IMR-90 (cell line): ENCODE measurements at regions not wholly inside any gene's neighbourhood (a gene's known extent, or its start where the extent isn't known, plus 50 kb on each side); places are given as distances from the start of the nearest gene placed in this dataset.

ENCODE experiments used
- ATAC-seq: fragments of 200-7000 bp; cut with Tn5 transposase; 2 replicates; pipeline ENCODE4 v1.9.1; 2020; ENCODE audit warnings: low read depth, mild to moderate bottlenecking, moderate library complexity
- BruUV-seq: library from RNA; stranded (reverse); fragments of 400-500 nt; replicated peaks from 2 replicates; lab custom pipeline; 2021; lab: Mats Ljungman, UMichigan
- CTCF ChIA-PET: fragments of 300-600 bp; formaldehyde crosslinking; extraction: SDS; loops from one replicate; lab custom pipeline; 2021; ENCODE audit warnings: antibody characterized with exemption; lab: Yijun Ruan, JAX
- POLR2A ChIA-PET: fragments of 300-600 bp; sonication (Branson Sonifier 250); formaldehyde crosslinking; loops from one replicate; lab custom pipeline; 2022; ENCODE audit warnings: antibody characterized with exemption; ENCODE audit not compliant: unreplicated experiment; lab: Charles Lee
- DNase-seq: peaks from one replicate; pipeline ENCODE4 v3.0.0; 2013
- H2AFZ ChIP-seq: replicated peaks from 2 replicates; pipeline ENCODE3; 2013; ENCODE audit warnings: low read length, mild to moderate bottlenecking; ENCODE audit not compliant: poor library complexity
- H2AK5ac ChIP-seq: 2 replicates; pipeline ENCODE4 v1.6.1; 2013; ENCODE audit warnings: low read depth, low read length, inconsistent platforms
- H2AK9ac ChIP-seq: replicated peaks from 2 replicates; pipeline ENCODE3; 2013; ENCODE audit warnings: mild to moderate bottlenecking, low read depth, low read length, moderate library complexity; ENCODE audit not compliant: poor library complexity
- H2BK120ac ChIP-seq: 2 replicates; pipeline ENCODE4 v1.6.1; 2013; ENCODE audit warnings: low read depth, low read length, inconsistent platforms
- H2BK15ac ChIP-seq: 3 replicates; pipeline ENCODE4 v1.6.1; 2013; ENCODE audit warnings: low read depth, low read length, inconsistent platforms
- H2BK20ac ChIP-seq: 2 replicates; pipeline ENCODE4 v1.6.1; 2013; ENCODE audit warnings: low read depth, mild to moderate bottlenecking, inconsistent platforms, low read length, moderate library complexity
- H2BK5ac ChIP-seq: 2 replicates; pipeline ENCODE4 v1.6.1; 2013; ENCODE audit warnings: mild to moderate bottlenecking, low read depth, low read length, inconsistent platforms; ENCODE audit not compliant: poor library complexity, severe bottlenecking
- H3K14ac ChIP-seq: replicated peaks from 2 replicates; pipeline ENCODE4 v1.6.1; 2013; ENCODE audit warnings: low read depth, low read length, inconsistent platforms
- H3K18ac ChIP-seq: 2 replicates; pipeline ENCODE4 v1.6.1; 2013; ENCODE audit warnings: low read depth, low read length, control low read depth
- H3K23ac ChIP-seq: 2 replicates; pipeline ENCODE4 v1.6.1; 2013; ENCODE audit warnings: low read depth, low read length, inconsistent platforms
- H3K27ac ChIP-seq: 2 replicates; pipeline ENCODE4 v1.5.1; 2013; ENCODE audit warnings: mild to moderate bottlenecking, control low read depth, low read length; ENCODE audit not compliant: insufficient read depth
- H3K27me3 ChIP-seq: 2 replicates; pipeline ENCODE4 v1.6.1; 2013; ENCODE audit warnings: low read length; ENCODE audit not compliant: control insufficient read depth, insufficient read depth
- H3K36me3 ChIP-seq: 2 replicates; pipeline ENCODE4 v1.6.1; 2013; ENCODE audit warnings: low read length, mixed read lengths; ENCODE audit not compliant: control insufficient read depth, insufficient read depth
- H3K4ac ChIP-seq: 2 replicates; pipeline ENCODE4 v1.6.1; 2013; ENCODE audit warnings: low read depth, low read length, inconsistent platforms
- H3K4me1 ChIP-seq: 2 replicates; pipeline ENCODE4 v1.6.1; 2013; ENCODE audit warnings: low read length, mixed read lengths; ENCODE audit not compliant: control insufficient read depth, insufficient read depth
- H3K4me2 ChIP-seq: 2 replicates; pipeline ENCODE4 v1.6.1; 2013; ENCODE audit warnings: low read depth, mild to moderate bottlenecking, control low read depth, low read length, moderate library complexity
- H3K4me3 ChIP-seq: 2 replicates; pipeline ENCODE4 v1.5.1; 2013; ENCODE audit warnings: low read depth, mild to moderate bottlenecking, control low read depth, low read length, moderate library complexity; ENCODE audit not compliant: insufficient read depth
- H3K56ac ChIP-seq: 2 replicates; pipeline ENCODE4 v1.6.1; 2013; ENCODE audit warnings: low read length, inconsistent platforms; ENCODE audit not compliant: insufficient read depth; ENCODE audit errors: extremely low read depth
- H3K79me1 ChIP-seq, 2 experiments: 2 replicates each; pipeline ENCODE4 v1.6.1; 2013; ENCODE audit warnings: low read length in 2 of 2, inconsistent platforms in 1 of 2, low read depth in 1 of 2
- H3K9ac ChIP-seq: 2 replicates; pipeline ENCODE4 v1.6.1; 2013; ENCODE audit warnings: low read depth, low read length, control low read depth
- H3K9me1 ChIP-seq: 2 replicates; pipeline ENCODE4 v1.6.1; 2013; ENCODE audit warnings: low read length, inconsistent platforms; ENCODE audit not compliant: insufficient read depth
- H3K9me3 ChIP-seq: 2 replicates; pipeline ENCODE4 v1.6.1; 2013; ENCODE audit warnings: low read length; ENCODE audit not compliant: control insufficient read depth, insufficient read depth
- H4K20me1 ChIP-seq: 2 replicates; pipeline ENCODE4 v1.6.1; 2013; ENCODE audit warnings: low read length, inconsistent platforms; ENCODE audit not compliant: insufficient read depth
- H4K5ac ChIP-seq: 2 replicates; pipeline ENCODE4 v1.6.1; 2013; ENCODE audit warnings: mild to moderate bottlenecking, low read depth, low read length, control low read depth
- H4K8ac ChIP-seq, 2 experiments: 2 replicates each; pipeline ENCODE4 v1.6.1; 2013; ENCODE audit warnings: low read depth in 2 of 2, low read length in 2 of 2, control low read depth in 1 of 2, inconsistent platforms in 1 of 2
- H4K91ac ChIP-seq: 2 replicates; pipeline ENCODE4 v1.6.1; 2013; ENCODE audit warnings: low read depth, low read length, inconsistent platforms; ENCODE audit not compliant: insufficient read depth
- BHLHE40 ChIP-seq: fragments of 150-350 bp; IDR thresholded peaks from 2 replicates; pipeline ENCODE4 v1.6.1; 2016; ENCODE audit warnings: mild to moderate bottlenecking, low read depth, low read length
- CEBPB ChIP-seq: IDR thresholded peaks from 2 replicates; pipeline ENCODE4 v1.6.1; 2012; ENCODE audit warnings: low read depth, low read length, improper control_type of control experiment
- CHD1 ChIP-seq: IDR thresholded peaks from 2 replicates; pipeline ENCODE4 v1.6.1; 2012; ENCODE audit warnings: low read depth, low read length, improper control_type of control experiment
- FOS ChIP-seq: fragments of 150-350 bp; IDR thresholded peaks from 2 replicates; pipeline ENCODE4 v1.6.1; 2016; ENCODE audit warnings: low read depth, low read length
- MAFK ChIP-seq: IDR thresholded peaks from 2 replicates; pipeline ENCODE4 v1.6.1; 2012; ENCODE audit warnings: low read depth, low read length, improper control_type of control experiment
- MAZ ChIP-seq: IDR thresholded peaks from 2 replicates; pipeline ENCODE4 v1.6.1; 2012; ENCODE audit warnings: low read depth, mild to moderate bottlenecking, low read length, improper control_type of control experiment, moderate library complexity, borderline replicate concordance
- MXI1 ChIP-seq: IDR thresholded peaks from 2 replicates; pipeline ENCODE4 v1.6.1; 2012; ENCODE audit warnings: low read depth, mild to moderate bottlenecking, low read length, moderate library complexity, borderline replicate concordance
- POLR2A ChIP-seq: IDR thresholded peaks from 2 replicates; pipeline ENCODE4 v1.6.1; 2012; ENCODE audit warnings: mild to moderate bottlenecking, low read depth, low read length
- RAD21 ChIP-seq: IDR thresholded peaks from 2 replicates; pipeline ENCODE4 v1.6.1; 2012; ENCODE audit warnings: low read length, improper control_type of control experiment
- RFX5 ChIP-seq: IDR thresholded peaks from 2 replicates; pipeline ENCODE4 v1.8.0; 2012; ENCODE audit warnings: low read depth, mild to moderate bottlenecking, low read length, moderate library complexity
- WGBS, 2 experiments: methylation state at CpG; one replicate each; pipeline versions ENCODE4 v1.1.5 to v1.1.7; 2013; ENCODE audit warnings: missing lambda C conversion rate in 2 of 2; ENCODE audit not compliant: insufficient read length in 1 of 2; ENCODE audit errors: extremely low coverage in 2 of 2; 5-methylcytosine and 5-hydroxymethylcytosine counted together
- dilution Hi-C: fragments of 300-500 bp; cut with HindIII; formaldehyde crosslinking; loops from one replicate; pipeline ENCODE4 v1.14.3; 2018; ENCODE audit warnings: low sequenced_read_pairs; ENCODE audit not compliant: unreplicated experiment
- in situ Hi-C: fragments of 300-500 bp; cut with MboI; formaldehyde crosslinking; loops from 3 replicates; pipeline ENCODE4 v1.14.3; 2019; ENCODE audit warnings: low sequenced_read_pairs, inconsistent platforms, mixed read lengths
- intact Hi-C: fragments of 100-400 bp; cut with micrococcal nuclease; formaldehyde crosslinking; loops from 2 replicates; pipeline ENCODE4 v1.10.0; 2022
- TF ChIP-seq, protein P1 (sequence below): conservative IDR thresholded peaks from 2 replicates; pipeline ENCODE4 v1.5.1; 2012; ENCODE audit warnings: mild to moderate bottlenecking, low read depth, low read length, improper control_type of control experiment

DNA sequence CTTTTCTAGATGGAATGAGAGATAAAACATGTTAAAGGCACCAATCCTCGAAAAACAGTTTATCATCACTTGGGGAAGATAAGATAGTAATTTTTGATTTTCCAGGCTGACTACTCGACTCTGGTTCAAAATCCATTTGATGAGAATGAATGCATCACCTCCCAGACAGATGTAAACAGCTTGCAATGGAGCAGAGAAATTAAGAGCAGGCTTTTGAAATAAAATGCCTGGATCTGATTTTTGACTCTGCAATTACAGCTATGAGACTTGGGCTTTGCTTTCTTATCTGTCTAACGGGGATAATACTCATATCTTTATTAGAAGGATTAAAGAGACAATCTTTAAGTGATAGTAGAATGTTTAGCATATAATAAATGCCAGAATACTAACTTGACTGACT lies 1148.9 kb downstream of the OLFM4 start:
- no peak overlapping the region for H2BK5ac ChIP-seq
- TF ChIP-seq MAZ (no peak), RFX5 (no peak), FOS (no peak), BHLHE40 (no peak), MAFK (no peak), MXI1 (no peak), CEBPB (no peak), POLR2A (no peak), CHD1 (no peak), RAD21 (no peak)
- TF ChIP-seq, protein P1, sequence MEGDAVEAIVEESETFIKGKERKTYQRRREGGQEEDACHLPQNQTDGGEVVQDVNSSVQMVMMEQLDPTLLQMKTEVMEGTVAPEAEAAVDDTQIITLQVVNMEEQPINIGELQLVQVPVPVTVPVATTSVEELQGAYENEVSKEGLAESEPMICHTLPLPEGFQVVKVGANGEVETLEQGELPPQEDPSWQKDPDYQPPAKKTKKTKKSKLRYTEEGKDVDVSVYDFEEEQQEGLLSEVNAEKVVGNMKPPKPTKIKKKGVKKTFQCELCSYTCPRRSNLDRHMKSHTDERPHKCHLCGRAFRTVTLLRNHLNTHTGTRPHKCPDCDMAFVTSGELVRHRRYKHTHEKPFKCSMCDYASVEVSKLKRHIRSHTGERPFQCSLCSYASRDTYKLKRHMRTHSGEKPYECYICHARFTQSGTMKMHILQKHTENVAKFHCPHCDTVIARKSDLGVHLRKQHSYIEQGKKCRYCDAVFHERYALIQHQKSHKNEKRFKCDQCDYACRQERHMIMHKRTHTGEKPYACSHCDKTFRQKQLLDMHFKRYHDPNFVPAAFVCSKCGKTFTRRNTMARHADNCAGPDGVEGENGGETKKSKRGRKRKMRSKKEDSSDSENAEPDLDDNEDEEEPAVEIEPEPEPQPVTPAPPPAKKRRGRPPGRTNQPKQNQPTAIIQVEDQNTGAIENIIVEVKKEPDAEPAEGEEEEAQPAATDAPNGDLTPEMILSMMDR: no peak
- H3K4me3 ChIP-seq: no peak overlapping the region
- no peaks in the 10 kb centered on the region for H3K4me1 ChIP-seq
- H3K23ac ChIP-seq: no peak overlapping the region
- H4K8ac ChIP-seq: no peak overlapping the region
- H2AK5ac ChIP-seq: no peak overlapping the region
- H3K9me3 ChIP-seq: no peaks in the 10 kb centered on the region
- no peaks in the 10 kb centered on the region for H3K27me3 ChIP-seq
- H3K56ac ChIP-seq: no peak overlapping the region
- no peak overlapping the region for H2BK15ac ChIP-seq
- H3K79me1 ChIP-seq: no peaks in the 10 kb centered on the region
- H2AFZ ChIP-seq: no peak overlapping the region
- BruUV-seq: no TSS peak
- no peaks in the 10 kb centered on the region for H4K20me1 ChIP-seq
- ChIA-PET POLR2A (no interaction called here), CTCF (interaction anchor here (0.6 kb wide), 1 partner anchor 1783 kb away, joined by 3 read pairs; no protein-coding TSS in a partner anchor)
- no peak overlapping the region for H3K9ac ChIP-seq
- no peak overlapping the region for H2AK9ac ChIP-seq
- no peak overlapping the region for H3K18ac ChIP-seq
- ATAC-seq (no peak), DNase-seq (no peak)
- WGBS, 2 experiments: no CpG with 5 or more reads among the region's 3 CpGs
- H3K4ac ChIP-seq: no peak overlapping the region
- H3K14ac ChIP-seq: no peak overlapping the region
- in situ Hi-C loops: no loop called here
- no peak overlapping the region for H4K91ac ChIP-seq
- dilution Hi-C loops: no loop called here
- H3K36me3 ChIP-seq: no peaks in the 10 kb centered on the region
- no peak overlapping the region for H2BK20ac ChIP-seq
- no peak overlapping the region for H3K4me2 ChIP-seq
- intact Hi-C loops: no loop called here
- H3K27ac ChIP-seq: no peak overlapping the region
- H2BK120ac ChIP-seq: no peak overlapping the region
- no peaks in the 10 kb centered on the region for H3K9me1 ChIP-seq
- H4K5ac ChIP-seq: no peak overlapping the region
